ENCODE measurements at regions not wholly inside any gene's neighbourhood (a gene's known extent, or its start where the extent isn't known, plus 50 kb on each side); places are given as distances from the start of the nearest gene placed in this dataset.

DNA sequence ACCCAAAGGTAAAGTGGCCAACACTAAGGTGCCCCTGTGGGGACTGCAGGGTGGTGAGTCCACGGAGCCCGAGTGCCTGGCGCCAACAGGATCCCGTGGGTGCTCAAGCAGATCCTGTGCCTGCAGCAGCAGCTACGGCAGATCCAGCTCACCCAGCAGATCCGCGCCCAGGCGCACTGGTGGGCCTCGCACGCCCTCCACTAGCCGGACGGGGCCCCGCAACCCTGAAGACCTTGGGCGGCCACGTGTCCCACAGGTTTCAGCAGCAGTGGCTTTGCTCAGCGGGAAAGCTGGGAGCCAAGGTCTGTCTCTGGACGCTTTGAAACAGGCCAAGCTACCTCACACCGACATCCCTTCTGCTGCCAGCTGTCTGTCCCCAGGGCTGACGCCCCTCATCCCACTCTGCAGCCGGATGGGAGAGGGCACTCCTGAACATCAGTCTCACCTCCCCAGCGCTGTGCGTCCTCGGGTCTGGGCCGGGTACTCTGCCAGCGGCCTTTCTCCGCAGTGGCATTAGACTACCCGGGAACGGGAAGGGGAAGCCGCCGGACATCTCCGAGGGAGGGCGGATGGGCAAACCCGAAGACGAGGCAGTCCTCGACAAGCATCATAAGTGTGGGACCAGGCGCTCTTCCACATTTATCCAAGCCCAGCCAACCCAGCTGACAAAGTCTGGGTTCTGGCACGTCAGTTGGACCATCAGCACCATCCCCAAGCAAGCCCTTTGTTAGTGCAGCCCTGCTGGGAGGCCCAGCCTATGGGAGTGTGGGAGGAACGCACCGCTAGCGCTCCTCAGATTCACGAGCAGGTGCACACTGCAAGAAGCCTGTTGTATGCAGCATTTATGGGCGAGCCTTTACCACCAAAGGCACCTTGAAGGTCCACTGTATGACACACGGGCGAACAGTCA lies 212.6 kb upstream of the UBE2E2 start:
- no peaks in the 10 kb centered on the region for H3K27me3 Mint-ChIP-seq
- Histone ChIP-seq H3K4me1 (ENCODE audit: insufficient read depth, low read length) (no peaks in the 10 kb centered on the region), H3K27ac (ENCODE audit: low read depth in 1 of 2, low read length in 2 of 2) (no peak overlapping the region), H3K9me3 (ENCODE audit: control insufficient read depth in 1 of 2, insufficient read depth in 1 of 2, low read length in 2 of 2) (peaks cover 0 to 13% of the 10 kb centered on the region in 2 experiments), H3K27me3 (ENCODE audit: control insufficient read depth in 1 of 2, insufficient read depth in 2 of 2, low read length in 2 of 2) (no peaks in the 10 kb centered on the region), H3K4me3 (ENCODE audit: low read length) (no peak overlapping the region), H3K36me3 (ENCODE audit: insufficient read depth, low read length) (no peaks in the 10 kb centered on the region)
- ChIA-PET POLR2A (no interaction called here), CTCF (no interaction called here)
- H3K4me1 Mint-ChIP-seq (ENCODE audit: low read depth), result no peaks in the 10 kb centered on the region
- DNase-seq, result no peak
- no peak overlapping the region for H3K27ac Mint-ChIP-seq
- intact Hi-C loops (cut with DNase I, micrococcal nuclease), result no loop called here
- H3K9me3 Mint-ChIP-seq, result no peaks in the 10 kb centered on the region
- ATAC-seq (ENCODE audit: poor library complexity), result no peak
- no peaks in the 10 kb centered on the region for H3K36me3 Mint-ChIP-seq (ENCODE audit: low read depth)
- TF ChIP-seq, protein P1, sequence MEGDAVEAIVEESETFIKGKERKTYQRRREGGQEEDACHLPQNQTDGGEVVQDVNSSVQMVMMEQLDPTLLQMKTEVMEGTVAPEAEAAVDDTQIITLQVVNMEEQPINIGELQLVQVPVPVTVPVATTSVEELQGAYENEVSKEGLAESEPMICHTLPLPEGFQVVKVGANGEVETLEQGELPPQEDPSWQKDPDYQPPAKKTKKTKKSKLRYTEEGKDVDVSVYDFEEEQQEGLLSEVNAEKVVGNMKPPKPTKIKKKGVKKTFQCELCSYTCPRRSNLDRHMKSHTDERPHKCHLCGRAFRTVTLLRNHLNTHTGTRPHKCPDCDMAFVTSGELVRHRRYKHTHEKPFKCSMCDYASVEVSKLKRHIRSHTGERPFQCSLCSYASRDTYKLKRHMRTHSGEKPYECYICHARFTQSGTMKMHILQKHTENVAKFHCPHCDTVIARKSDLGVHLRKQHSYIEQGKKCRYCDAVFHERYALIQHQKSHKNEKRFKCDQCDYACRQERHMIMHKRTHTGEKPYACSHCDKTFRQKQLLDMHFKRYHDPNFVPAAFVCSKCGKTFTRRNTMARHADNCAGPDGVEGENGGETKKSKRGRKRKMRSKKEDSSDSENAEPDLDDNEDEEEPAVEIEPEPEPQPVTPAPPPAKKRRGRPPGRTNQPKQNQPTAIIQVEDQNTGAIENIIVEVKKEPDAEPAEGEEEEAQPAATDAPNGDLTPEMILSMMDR (IDR thresholded peaks at IDR 0.05), result no peak
- no peak overlapping the region for H3K4me3 Mint-ChIP-seq

DNA sequence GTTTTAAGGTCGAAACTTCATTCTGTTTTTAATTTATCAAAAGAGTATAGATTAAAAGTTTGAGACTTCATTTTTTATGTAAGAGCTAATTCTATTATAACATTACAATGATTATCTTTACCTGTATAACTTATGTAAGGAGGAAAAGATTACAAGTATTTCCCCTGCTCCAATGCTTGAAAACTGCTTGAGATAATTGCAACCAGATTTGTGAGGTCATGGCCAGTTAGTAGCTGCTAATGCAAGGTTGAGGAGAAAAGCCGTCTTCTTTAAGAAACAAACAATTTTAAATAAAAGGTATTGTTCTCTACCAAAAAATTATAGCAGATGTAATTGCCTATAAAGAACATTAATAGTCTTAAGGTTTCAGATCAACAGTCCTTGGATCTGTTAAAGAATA lies 208.3 kb upstream of the UBE2E2 start:
- H3K36me3 ChIP-seq (ENCODE audit: insufficient read depth, low read length), result no peaks in the 10 kb centered on the region
- no peaks in the 10 kb centered on the region for H3K27me3 ChIP-seq (ENCODE audit: control insufficient read depth in 1 of 2, insufficient read depth in 2 of 2, low read length in 2 of 2)
- no peak overlapping the region for H3K27ac ChIP-seq (ENCODE audit: low read depth in 1 of 2, low read length in 2 of 2)
- Mint-ChIP-seq H3K27ac (no peak overlapping the region), H3K4me1 (ENCODE audit: low read depth) (no peaks in the 10 kb centered on the region), H3K4me3 (no peak overlapping the region), H3K36me3 (ENCODE audit: low read depth) (no peaks in the 10 kb centered on the region), H3K27me3 (no peaks in the 10 kb centered on the region), H3K9me3 (no peaks in the 10 kb centered on the region)
- H3K9me3 ChIP-seq (ENCODE audit: control insufficient read depth in 1 of 2, insufficient read depth in 1 of 2, low read length in 2 of 2), result peaks cover 0 to 10% of the 10 kb centered on the region in 2 experiments
- intact Hi-C loops (cut with DNase I, micrococcal nuclease), result no loop called here
- POLR2A ChIA-PET, result no interaction called here
- CTCF ChIA-PET, result no interaction called here
- ATAC-seq (ENCODE audit: poor library complexity) (no peak), DNase-seq (no peak)
- H3K4me1 ChIP-seq (ENCODE audit: insufficient read depth, low read length), result no peaks in the 10 kb centered on the region
- TF ChIP-seq, protein P1 (IDR thresholded peaks at IDR 0.05), result no peak
- no peak overlapping the region for H3K4me3 ChIP-seq (ENCODE audit: low read length)

DNA sequence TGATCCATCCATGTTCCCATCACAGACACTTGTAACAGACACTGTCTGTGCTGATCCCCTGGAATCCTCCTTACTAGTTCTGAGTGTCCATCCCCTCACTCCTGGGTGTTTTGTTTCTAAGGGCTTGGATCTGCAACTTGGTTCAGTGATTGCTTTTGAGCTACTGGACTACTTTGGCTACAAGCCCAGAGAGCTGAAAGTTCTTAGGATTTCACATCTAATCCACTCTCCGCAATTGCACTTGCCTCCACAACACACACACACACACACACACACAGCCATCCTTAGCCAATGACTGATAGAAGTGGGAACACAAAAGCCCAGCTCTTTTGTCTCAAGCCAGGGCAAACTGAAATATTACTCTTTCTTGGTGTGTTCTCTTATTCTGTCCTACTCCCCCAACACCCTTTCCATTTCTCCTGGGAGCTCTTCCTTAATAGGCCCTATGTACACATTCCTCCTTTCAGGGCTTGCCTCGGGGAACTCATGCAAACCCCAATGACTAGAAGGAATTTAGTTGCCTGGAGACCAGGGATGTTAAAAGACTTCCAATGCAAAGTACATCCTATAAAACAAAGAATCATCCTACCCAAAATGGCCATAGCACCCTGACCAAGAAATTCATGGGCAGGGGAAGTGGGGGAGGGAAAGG lies 206.1 kb upstream of the UBE2E2 start:
- H3K4me3 ChIP-seq (ENCODE audit: low read length), result no peak overlapping the region
- H3K36me3 ChIP-seq (ENCODE audit: insufficient read depth, low read length), result no peaks in the 10 kb centered on the region
- intact Hi-C loops (cut with DNase I, micrococcal nuclease), result no loop called here
- no peaks in the 10 kb centered on the region for H3K9me3 Mint-ChIP-seq
- no peaks in the 10 kb centered on the region for H3K4me1 ChIP-seq (ENCODE audit: insufficient read depth, low read length)
- H3K27ac ChIP-seq (ENCODE audit: low read depth in 1 of 2, low read length in 2 of 2), result no peak overlapping the region
- DNase-seq, result no peak
- H3K4me3 Mint-ChIP-seq, result no peak overlapping the region
- no peak for ATAC-seq (ENCODE audit: poor library complexity)
- no peaks in the 10 kb centered on the region for H3K27me3 Mint-ChIP-seq
- H3K4me1 Mint-ChIP-seq (ENCODE audit: low read depth), result no peaks in the 10 kb centered on the region
- H3K27me3 ChIP-seq (ENCODE audit: control insufficient read depth in 1 of 2, insufficient read depth in 2 of 2, low read length in 2 of 2), result no peaks in the 10 kb centered on the region
- POLR2A ChIA-PET, result no interaction called here
- CTCF ChIA-PET, result no interaction called here
- TF ChIP-seq, protein P1 (IDR thresholded peaks at IDR 0.05), result no peak
- no peak overlapping the region for H3K27ac Mint-ChIP-seq
- H3K9me3 ChIP-seq (ENCODE audit: control insufficient read depth in 1 of 2, insufficient read depth in 1 of 2, low read length in 2 of 2), result no peaks in the 10 kb centered on the region
- H3K36me3 Mint-ChIP-seq (ENCODE audit: low read depth), result no peaks in the 10 kb centered on the region

All from CD4-positive, alpha-beta T cell (primary cell).